Activated naive CD8-positive, alpha-beta T cell treated with anti-CD3 and anti-CD28 coated beads, Interleukin-2, amount 50 U/mL, for 16 hours (primary cell): ENCODE measurements at regions not wholly inside any gene's neighbourhood (a gene's known extent, or its start where the extent isn't known, plus 50 kb on each side); places are given as distances from the start of the nearest gene placed in this dataset.

Experiments used
- DNase-seq: peaks from one replicate; pipeline ENCODE4 v3.0.0-alpha.2; 2020; ENCODE audit warnings: low read depth, low spot score

- no peak for DNase-seq
These were observed 152.0 kb downstream of the RPS24 start for GRCh38 chr10:78185693-78186055.

- DNase-seq: no peak
These were observed 152.9 kb downstream of the RPS24 start for GRCh38 chr10:78186572-78186971.

- DNase-seq: no peak
These were observed 153.7 kb downstream of the RPS24 start for GRCh38 chr10:78187371-78187770.

- DNase-seq: no peak
These were observed 154.8 kb downstream of the RPS24 start for GRCh38 chr10:78188446-78188845.

GRCh38 chr10:78190051-78190825, 156.6 kb downstream of the RPS24 start:
- DNase-seq: no peak

- no peak for DNase-seq
These were observed 157.6 kb downstream of the RPS24 start for GRCh38 chr10:78191301-78191700.

- DNase-seq: no peak
These were observed 159.5 kb downstream of the RPS24 start for GRCh38 chr10:78193189-78193588.

GRCh38 chr10:78194050-78194449, 160.4 kb downstream of the RPS24 start:
- no peak for DNase-seq

GRCh38 chr10:78194539-78195402, 161.1 kb downstream of the RPS24 start:
- no peak for DNase-seq

GRCh38 chr10:78196396-78196795, 162.7 kb downstream of the RPS24 start:
- no peak for DNase-seq

- DNase-seq: no peak
These were observed 163.3 kb downstream of the RPS24 start for GRCh38 chr10:78196964-78197363.

GRCh38 chr10:78197628-78198272, 164.1 kb downstream of the RPS24 start:
- DNase-seq: no peak

GRCh38 chr10:78199005-78199725, 165.5 kb downstream of the RPS24 start:
- DNase-seq: no peak

GRCh38 chr10:78199759-78200158, 166.1 kb downstream of the RPS24 start:
- DNase-seq: no peak

- DNase-seq: no peak
These were observed 167.0 kb downstream of the RPS24 start for GRCh38 chr10:78200686-78201085.

GRCh38 chr10:78202386-78202785, 168.7 kb downstream of the RPS24 start:
- DNase-seq: no peak

GRCh38 chr10:78203915-78204818, 170.5 kb downstream of the RPS24 start:
- no peak for DNase-seq

GRCh38 chr10:78205457-78206016, 171.9 kb downstream of the RPS24 start:
- no peak for DNase-seq

GRCh38 chr10:78207216-78207615, 173.6 kb downstream of the RPS24 start:
- DNase-seq: no peak

GRCh38 chr10:78207776-78208175, 174.1 kb downstream of the RPS24 start:
- DNase-seq: no peak
